GM12872 (cell line): ENCODE measurements at regions not wholly inside any gene's neighbourhood (a gene's known extent, or its start where the extent isn't known, plus 50 kb on each side); places are given as distances from the start of the nearest gene placed in this dataset.

ENCODE experiments used
- CTCF ChIP-seq: IDR thresholded peaks from 3 replicates; pipeline ENCODE4 v1.5.1; 2011; ENCODE audit warnings: low read depth, mild to moderate bottlenecking, low read length, moderate library complexity; ENCODE audit not compliant: insufficient read depth

- no peak for TF ChIP-seq CTCF
Measured at GRCh38 chr2:19600506-19600905, 242.1 kb upstream of the OSR1 start.

GRCh38 chr2:19598971-19599370 is 240.5 kb upstream of the OSR1 start:
- no peak for TF ChIP-seq CTCF

GRCh38 chr2:19592197-19592596 is 233.8 kb upstream of the OSR1 start:
- TF ChIP-seq CTCF = no peak

- no peak for TF ChIP-seq CTCF
Measured at GRCh38 chr2:19589791-19590190, 231.4 kb upstream of the OSR1 start.

GRCh38 chr2:19580830-19581229 is 222.4 kb upstream of the OSR1 start:
- TF ChIP-seq CTCF = no peak

GRCh38 chr2:19580264-19580663 is 221.8 kb upstream of the OSR1 start:
- TF ChIP-seq CTCF = no peak

GRCh38 chr2:19579461-19579860 is 221.0 kb upstream of the OSR1 start:
- no peak for TF ChIP-seq CTCF

- no peak for TF ChIP-seq CTCF
Measured at GRCh38 chr2:19577723-19578122, 219.3 kb upstream of the OSR1 start.
